Neuronal stem cell (in vitro differentiated cells): ENCODE measurements at regions not wholly inside any gene's neighbourhood (a gene's known extent, or its start where the extent isn't known, plus 50 kb on each side); places are given as distances from the start of the nearest gene placed in this dataset.

ENCODE experiments used
- DNase-seq: peaks from one replicate; pipeline ENCODE4 v3.0.0-alpha.2; 2013; ENCODE audit warnings: low spot score
- H2AFZ ChIP-seq: one replicate; pipeline ENCODE4 v1.6.1; 2013; ENCODE audit warnings: mild to moderate bottlenecking, low read length, inconsistent platforms
- H2AK5ac ChIP-seq: 2 replicates; pipeline ENCODE4 v1.6.1; 2013; ENCODE audit warnings: low read depth, mild to moderate bottlenecking, inconsistent platforms, low read length, moderate library complexity, mixed read lengths
- H2BK120ac ChIP-seq: 2 replicates; pipeline ENCODE4 v1.6.1; 2013; ENCODE audit warnings: low read depth, mild to moderate bottlenecking, inconsistent platforms, low read length, moderate library complexity, mixed read lengths
- H2BK12ac ChIP-seq: one replicate; pipeline ENCODE4 v1.6.1; 2013; ENCODE audit warnings: low read length, inconsistent platforms
- H2BK15ac ChIP-seq: 2 replicates; pipeline ENCODE4 v1.6.1; 2013; ENCODE audit warnings: mild to moderate bottlenecking, low read length, inconsistent platforms, mixed read lengths
- H2BK5ac ChIP-seq: one replicate; pipeline ENCODE4 v1.6.1; 2013; ENCODE audit warnings: inconsistent platforms, mild to moderate bottlenecking, low read length, moderate library complexity
- H3K14ac ChIP-seq: one replicate; pipeline ENCODE4 v1.6.1; 2013; ENCODE audit warnings: low read length, inconsistent platforms
- H3K18ac ChIP-seq: 2 replicates; pipeline ENCODE4 v1.6.1; 2013; ENCODE audit warnings: low read length, inconsistent platforms
- H3K23ac ChIP-seq: 2 replicates; pipeline ENCODE4 v1.6.1; 2013; ENCODE audit warnings: low read depth, mild to moderate bottlenecking, mixed read lengths, low read length, inconsistent platforms; ENCODE audit not compliant: poor library complexity
- H3K27ac ChIP-seq: replicated peaks from 3 replicates; pipeline ENCODE4 v1.5.1; 2013; ENCODE audit warnings: low read length, inconsistent platforms
- H3K27me3 ChIP-seq, 3 experiments: 2 replicates each; pipeline ENCODE4 v1.6.1; 2013; ENCODE audit warnings: low read length in 3 of 3, mild to moderate bottlenecking in 2 of 3, inconsistent platforms in 1 of 3, low read depth in 1 of 3, mixed read lengths in 1 of 3, moderate library complexity in 1 of 3; ENCODE audit not compliant: control insufficient read depth in 3 of 3, insufficient read depth in 3 of 3
- H3K36me3 ChIP-seq, 2 donors: replicated peaks in 1 of 2; 2 replicates each; pipeline ENCODE4 v1.6.1; 2013; ENCODE audit warnings: low read length in 2 of 2; ENCODE audit not compliant: control insufficient read depth in 2 of 2, insufficient read depth in 2 of 2
- H3K4ac ChIP-seq: 2 replicates; pipeline ENCODE4 v1.6.1; 2013; ENCODE audit warnings: inconsistent platforms, mild to moderate bottlenecking, low read length, moderate library complexity
- H3K4me1 ChIP-seq, 2 donors: 1 replicate in 1 of 2; 2 replicates in 1 of 2; pipeline ENCODE4 v1.6.1; 2013; ENCODE audit warnings: low read length in 2 of 2, low read depth in 1 of 2; ENCODE audit not compliant: control insufficient read depth in 2 of 2, insufficient read depth in 1 of 2
- H3K4me2 ChIP-seq: one replicate; pipeline ENCODE4 v1.6.1; 2013; ENCODE audit warnings: mild to moderate bottlenecking, low read length, inconsistent platforms; ENCODE audit not compliant: insufficient read depth, poor library complexity, severe bottlenecking
- H3K4me3 ChIP-seq, 2 donors: 2 replicates each; pipeline ENCODE4 v1.5.1; 2013; ENCODE audit warnings: low read length in 2 of 2, mild to moderate bottlenecking in 2 of 2, inconsistent platforms in 1 of 2, moderate library complexity in 1 of 2
- H3K79me1 ChIP-seq: one replicate; pipeline ENCODE4 v1.6.1; 2013; ENCODE audit warnings: low read depth, mild to moderate bottlenecking, inconsistent platforms, low read length, moderate library complexity
- H3K9ac ChIP-seq: one replicate; pipeline ENCODE4 v1.6.1; 2013; ENCODE audit warnings: mild to moderate bottlenecking, low read depth, low read length, inconsistent platforms; ENCODE audit not compliant: poor library complexity
- H3K9me3 ChIP-seq, 2 donors: replicated peaks in 1 of 2; 2 replicates each; pipeline versions ENCODE3 to v1.6.1; 2013; ENCODE audit warnings: low read length in 2 of 2, mild to moderate bottlenecking in 2 of 2, inconsistent platforms in 1 of 2, low read depth in 1 of 2, mixed read lengths in 1 of 2, moderate library complexity in 1 of 2; ENCODE audit not compliant: control insufficient read depth in 2 of 2, insufficient read depth in 1 of 2
- H4K8ac ChIP-seq: one replicate; pipeline ENCODE4 v1.6.1; 2013; ENCODE audit warnings: low read depth, mild to moderate bottlenecking, inconsistent platforms, low read length, moderate library complexity
- H4K91ac ChIP-seq: one replicate; pipeline ENCODE4 v1.6.1; 2013; ENCODE audit warnings: low read length, low read depth, mild to moderate bottlenecking, inconsistent platforms; ENCODE audit not compliant: poor library complexity
- WGBS, 2 donors: extraction: QIAGEN DNeasy Blood & Tissue Kit; methylation state at CpG; one replicate each; pipeline ENCODE4 v1.1.7; 2013; ENCODE audit warnings: missing lambda C conversion rate in 2 of 2, mixed read lengths in 1 of 2; ENCODE audit not compliant: insufficient read length in 2 of 2, insufficient replicate concordance in 1 of 2; ENCODE audit errors: extremely low coverage in 2 of 2; 5-methylcytosine and 5-hydroxymethylcytosine counted together

- no peak overlapping the region for H3K4ac ChIP-seq
- no peak overlapping the region for H3K14ac ChIP-seq
- DNase-seq, result no peak
- H3K27ac ChIP-seq, result no peak overlapping the region
- H3K79me1 ChIP-seq, result no peaks in the 10 kb centered on the region
- H3K18ac ChIP-seq, result no peak overlapping the region
- no peak overlapping the region for H3K9ac ChIP-seq
- no peaks in the 10 kb centered on the region for H3K4me1 ChIP-seq
- H3K27me3 ChIP-seq, result no peaks in the 10 kb centered on the region
- H3K23ac ChIP-seq, result no peak overlapping the region
- H2BK5ac ChIP-seq, result no peak overlapping the region
- H2BK15ac ChIP-seq, result no peak overlapping the region
- H3K9me3 ChIP-seq, result no peaks in the 10 kb centered on the region
- no peak overlapping the region for H4K8ac ChIP-seq
- no peak overlapping the region for H2BK12ac ChIP-seq
- no peaks in the 10 kb centered on the region for H3K36me3 ChIP-seq
- H3K4me3 ChIP-seq, result no peak overlapping the region
- H3K4me2 ChIP-seq, result no peak overlapping the region
- no peak overlapping the region for H2AK5ac ChIP-seq
- no peak overlapping the region for H2AFZ ChIP-seq
- no peak overlapping the region for H4K91ac ChIP-seq
- WGBS, 2 donors, result no CpG with 5 or more reads among the region's 2 CpGs
- H2BK120ac ChIP-seq, result no peak overlapping the region
These were observed 225.3 kb downstream of the KCNJ2 start for GRCh38 chr17:70394473-70395232.

DNA sequence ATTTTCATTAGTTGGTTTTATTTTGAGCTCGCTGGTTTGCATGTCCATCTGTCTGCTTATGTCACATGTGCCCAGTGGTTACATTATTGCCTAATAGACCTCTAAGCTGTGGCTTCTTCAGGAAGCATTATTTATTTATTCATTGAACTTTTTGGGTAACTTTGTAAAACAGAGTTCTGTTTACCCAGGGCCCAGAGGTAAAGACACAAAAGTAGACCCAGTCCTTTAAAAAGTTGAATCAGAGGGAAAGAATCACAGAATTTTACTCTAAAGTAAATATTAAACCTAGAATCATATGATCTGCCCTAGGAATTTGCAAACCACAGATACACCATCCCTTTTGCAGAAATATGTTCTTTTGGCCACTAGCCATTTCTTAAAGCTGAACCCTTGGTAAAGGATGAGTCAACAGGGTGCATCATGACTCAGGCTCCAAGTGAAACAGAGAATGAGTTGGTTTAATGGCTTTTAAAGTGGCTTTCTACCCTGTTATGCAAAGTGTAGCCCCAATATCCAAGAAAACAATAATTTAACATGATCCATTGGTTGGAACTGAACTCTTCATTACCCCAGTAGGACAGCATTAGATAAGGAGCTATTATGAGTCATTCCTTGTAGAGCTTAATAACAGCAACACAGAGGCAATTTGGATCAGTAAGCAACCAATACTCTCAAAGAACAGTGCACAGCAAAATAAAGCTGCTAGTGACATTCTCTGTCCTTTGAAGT, 236.3 kb downstream of the KCNJ2 start:
- no peak overlapping the region for H4K8ac ChIP-seq
- no peak overlapping the region for H2BK12ac ChIP-seq
- no peak overlapping the region for H2BK15ac ChIP-seq
- no peak overlapping the region for H3K4me3 ChIP-seq
- H3K18ac ChIP-seq, result no peak overlapping the region
- H3K9ac ChIP-seq, result no peak overlapping the region
- no peaks in the 10 kb centered on the region for H3K27me3 ChIP-seq
- H3K4me1 ChIP-seq, result no peaks in the 10 kb centered on the region
- no peak overlapping the region for H2AK5ac ChIP-seq
- no peak overlapping the region for H4K91ac ChIP-seq
- no peak overlapping the region for H2AFZ ChIP-seq
- H3K27ac ChIP-seq, result no peak overlapping the region
- H3K14ac ChIP-seq, result no peak overlapping the region
- no peak overlapping the region for H2BK5ac ChIP-seq
- no peak overlapping the region for H3K4me2 ChIP-seq
- no peaks in the 10 kb centered on the region for H3K9me3 ChIP-seq
- WGBS, 2 donors, result no CpG with 5 or more reads among the region's 1 CpG
- no peak overlapping the region for H3K23ac ChIP-seq
- no peak overlapping the region for H3K4ac ChIP-seq
- H3K79me1 ChIP-seq, result no peaks in the 10 kb centered on the region
- no peaks in the 10 kb centered on the region for H3K36me3 ChIP-seq
- no peak overlapping the region for H2BK120ac ChIP-seq
- DNase-seq, result no peak

GRCh38 chr17:70407506-70407905, 238.2 kb downstream of the KCNJ2 start:
- H3K36me3 ChIP-seq, result no peaks in the 10 kb centered on the region
- no peak overlapping the region for H3K9ac ChIP-seq
- H2BK15ac ChIP-seq, result no peak overlapping the region
- no peak overlapping the region for H2AK5ac ChIP-seq
- H3K4me1 ChIP-seq, result no peaks in the 10 kb centered on the region
- H4K8ac ChIP-seq, result no peak overlapping the region
- no peak overlapping the region for H2BK12ac ChIP-seq
- H3K79me1 ChIP-seq, result no peaks in the 10 kb centered on the region
- no peak overlapping the region for H3K27ac ChIP-seq
- H2BK5ac ChIP-seq, result no peak overlapping the region
- H2BK120ac ChIP-seq, result no peak overlapping the region
- no peak overlapping the region for H3K23ac ChIP-seq
- H3K27me3 ChIP-seq, result no peaks in the 10 kb centered on the region
- H3K9me3 ChIP-seq, result no peaks in the 10 kb centered on the region
- H2AFZ ChIP-seq, result no peak overlapping the region
- no peak overlapping the region for H3K18ac ChIP-seq
- no peak overlapping the region for H3K14ac ChIP-seq
- no CpG with 5 or more reads among the region's 3 CpGs for WGBS, 2 donors
- no peak overlapping the region for H4K91ac ChIP-seq
- no peak overlapping the region for H3K4ac ChIP-seq
- H3K4me2 ChIP-seq, result no peak overlapping the region
- no peak for DNase-seq
- no peak overlapping the region for H3K4me3 ChIP-seq

DNA sequence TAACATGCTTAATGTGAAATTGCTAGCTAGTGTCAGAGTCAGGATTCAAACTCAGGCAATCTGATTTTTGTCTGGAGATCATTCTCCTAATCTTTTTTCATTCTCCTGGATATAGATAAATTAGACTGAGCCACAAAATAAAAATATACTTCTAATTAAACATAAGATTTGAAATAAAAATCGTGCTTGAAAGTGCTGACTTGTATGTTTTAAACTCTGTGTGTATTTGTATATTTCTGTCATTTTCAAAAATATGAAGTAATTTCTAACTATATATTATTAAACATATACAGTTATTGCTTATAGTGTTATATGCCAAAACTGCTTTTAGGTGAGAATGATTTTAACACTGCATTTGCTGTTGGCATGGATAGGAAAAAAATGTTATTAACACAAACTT, 239.4 kb downstream of the KCNJ2 start:
- no peaks in the 10 kb centered on the region for H3K79me1 ChIP-seq
- H3K9ac ChIP-seq, result no peak overlapping the region
- no peak overlapping the region for H4K91ac ChIP-seq
- H3K14ac ChIP-seq, result no peak overlapping the region
- H2BK120ac ChIP-seq, result no peak overlapping the region
- no peak for DNase-seq
- H2BK12ac ChIP-seq, result no peak overlapping the region
- no peak overlapping the region for H2BK5ac ChIP-seq
- no peak overlapping the region for H3K27ac ChIP-seq
- H3K4me3 ChIP-seq, result no peak overlapping the region
- H2AK5ac ChIP-seq, result no peak overlapping the region
- no peak overlapping the region for H4K8ac ChIP-seq
- H3K27me3 ChIP-seq, result no peaks in the 10 kb centered on the region
- no peaks in the 10 kb centered on the region for H3K36me3 ChIP-seq
- H3K4me2 ChIP-seq, result no peak overlapping the region
- H2AFZ ChIP-seq, result no peak overlapping the region
- H3K18ac ChIP-seq, result no peak overlapping the region
- H3K23ac ChIP-seq, result no peak overlapping the region
- H3K4me1 ChIP-seq, result no peaks in the 10 kb centered on the region
- WGBS, 2 donors, result no CpG with 5 or more reads among the region's 1 CpG
- no peak overlapping the region for H2BK15ac ChIP-seq
- H3K9me3 ChIP-seq, result no peaks in the 10 kb centered on the region
- no peak overlapping the region for H3K4ac ChIP-seq
